AG10803 (cell line): ENCODE measurements at regions not wholly inside any gene's neighbourhood (a gene's known extent, or its start where the extent isn't known, plus 50 kb on each side); places are given as distances from the start of the nearest gene placed in this dataset.

ENCODE experiments used
- DNase-seq: peaks from one replicate; pipeline ENCODE4 v3.0.0; 2010; ENCODE audit warnings: low read depth
- H3K4me3 ChIP-seq: 2 replicates; pipeline ENCODE4 v1.5.1; 2011; ENCODE audit warnings: mild to moderate bottlenecking, low read length, control low read depth
- CTCF ChIP-seq: conservative IDR thresholded peaks from 2 replicates; pipeline ENCODE4 v1.5.1; 2011; ENCODE audit warnings: mild to moderate bottlenecking, low read length, control low read depth, inconsistent platforms

DNA sequence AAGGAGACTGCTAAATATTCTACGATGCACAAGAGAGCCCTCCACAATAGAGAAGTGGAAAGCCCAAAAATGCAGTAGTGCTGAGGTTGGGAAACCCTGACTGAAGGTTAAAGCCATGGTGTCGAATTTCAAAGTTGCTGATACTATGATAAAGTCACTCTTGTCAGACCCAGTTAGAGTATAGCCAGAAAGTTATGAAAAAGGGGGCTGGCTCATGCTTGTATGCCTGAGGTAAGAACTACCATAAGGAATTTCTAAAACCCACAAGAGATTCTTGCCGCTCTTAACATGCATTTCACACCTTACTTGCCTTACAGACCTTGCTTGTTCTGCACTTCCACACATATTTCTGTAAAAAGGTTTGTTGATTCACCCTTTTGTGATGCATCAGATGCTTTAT, 184.6 kb downstream of the SLC6A15 start:
- no peak for TF ChIP-seq CTCF
- no peak for DNase-seq
- H3K4me3 ChIP-seq = no peak overlapping the region

DNA sequence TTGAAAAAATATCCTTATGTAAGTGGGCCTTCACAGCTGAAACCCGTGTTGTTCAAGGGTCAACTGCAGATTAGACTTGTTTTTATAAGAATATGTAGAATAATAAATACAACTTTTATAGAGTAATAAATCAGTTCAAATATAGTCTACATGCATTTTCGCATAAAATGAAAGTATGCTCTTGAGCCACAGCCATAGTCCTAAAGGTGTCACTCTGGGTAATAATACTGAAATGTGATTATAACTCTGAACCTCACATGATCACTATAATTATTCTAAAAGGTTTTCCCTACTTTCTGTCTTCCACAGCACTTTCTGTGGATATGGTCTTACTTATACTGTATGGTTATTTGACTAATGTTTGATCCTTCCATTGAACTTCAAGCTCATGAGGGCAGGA, 185.8 kb downstream of the SLC6A15 start:
- DNase-seq = no peak
- TF ChIP-seq CTCF = no peak
- H3K4me3 ChIP-seq = no peak overlapping the region

- no peak overlapping the region for H3K4me3 ChIP-seq
- no peak for TF ChIP-seq CTCF
- DNase-seq = no peak
Observed at GRCh38 chr12:84723988-84724387, 188.6 kb downstream of the SLC6A15 start.

DNA sequence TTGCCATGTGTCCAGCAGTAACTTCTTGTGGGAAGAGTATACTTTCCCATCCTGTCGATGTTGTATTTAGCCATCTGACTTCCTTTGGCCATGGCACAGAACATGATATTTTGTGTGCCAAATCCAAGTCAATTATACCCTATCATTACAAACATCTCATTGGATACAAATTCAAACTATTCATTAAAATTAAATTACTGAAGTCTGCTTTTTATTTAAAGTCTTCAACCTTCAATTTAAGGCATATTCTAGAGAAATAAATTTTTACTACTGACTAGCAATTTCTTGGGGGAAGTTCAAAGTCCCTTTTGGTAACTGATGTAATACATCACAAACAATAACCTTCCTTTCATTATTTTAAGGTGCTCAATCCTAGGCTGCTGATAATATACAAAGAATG, 192.6 kb downstream of the SLC6A15 start:
- H3K4me3 ChIP-seq = no peak overlapping the region
- no peak for TF ChIP-seq CTCF
- no peak for DNase-seq

GRCh38 chr12:84718906-84719305, 193.7 kb downstream of the SLC6A15 start:
- DNase-seq = no peak
- H3K4me3 ChIP-seq = no peak overlapping the region

GRCh38 chr12:84712747-84713146, 199.9 kb downstream of the SLC6A15 start:
- H3K4me3 ChIP-seq = no peak overlapping the region
- no peak for DNase-seq
- TF ChIP-seq CTCF = no peak

More at GRCh38 chr12:84718906-84719305, 193.7 kb downstream of the SLC6A15 start:
- no peak for TF ChIP-seq CTCF

DNA sequence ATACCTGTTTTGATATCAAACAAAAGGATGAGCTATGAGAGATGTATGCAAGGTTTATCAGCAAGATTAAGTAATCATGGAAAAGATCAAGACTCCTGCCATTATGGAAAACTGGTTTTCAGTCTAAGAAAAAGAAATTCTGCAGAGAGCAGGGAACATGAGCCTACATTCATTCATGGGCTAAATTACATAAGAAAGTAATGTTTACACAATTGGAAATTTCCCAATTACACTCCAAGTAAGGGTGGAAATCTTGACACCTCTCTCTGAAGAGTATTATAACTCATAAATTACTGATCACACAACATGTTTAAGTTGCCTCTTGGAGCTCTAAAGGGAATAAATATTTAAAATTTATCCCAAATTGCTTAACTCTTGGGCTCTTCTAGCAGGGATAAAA, 206.2 kb downstream of the SLC6A15 start:
- DNase-seq = no peak
- no peak for TF ChIP-seq CTCF
- no peak overlapping the region for H3K4me3 ChIP-seq
